Dendritic cell treated with granulocyte-macrophage colony-stimulating factor and Interleukin-4, amounts not matched to agents 40 ng/mL and 50 ng/mL, for 4 days (primary cell): ENCODE measurements at regions not wholly inside any gene's neighbourhood (a gene's known extent, or its start where the extent isn't known, plus 50 kb on each side); places are given as distances from the start of the nearest gene placed in this dataset.

Source experiments
- H3K27ac Mint-ChIP-seq: one replicate; pipeline ENCODE4 v1.8.0; 2022; ENCODE audit warnings: mild to moderate bottlenecking, mixed read lengths
- H3K27me3 Mint-ChIP-seq: one replicate; pipeline ENCODE4 v1.8.0; 2022; ENCODE audit warnings: mild to moderate bottlenecking, mixed read lengths
- H3K36me3 Mint-ChIP-seq: one replicate; pipeline ENCODE4 v1.8.0; 2022; ENCODE audit warnings: low read depth, mixed read lengths
- H3K4me1 Mint-ChIP-seq: one replicate; pipeline ENCODE4 v1.8.0; 2022; ENCODE audit warnings: low read depth, mixed read lengths
- H3K4me3 Mint-ChIP-seq: one replicate; pipeline ENCODE4 v1.8.0; 2022; ENCODE audit warnings: mild to moderate bottlenecking, moderate library complexity, mixed read lengths
- H3K9me3 Mint-ChIP-seq: one replicate; pipeline ENCODE4 v1.8.0; 2022; ENCODE audit warnings: mixed read lengths
- intact Hi-C: fragments of 100-400 bp; cut with micrococcal nuclease; formaldehyde crosslinking; loops from one replicate; pipeline ENCODE4 v1.15.0; 2022

GRCh38 chr5:56356121-56356835 lies 123.1 kb upstream of the ANKRD55 start:
- Mint-ChIP-seq H3K4me1 (peaks cover 5% of the 10 kb centered on the region), H3K4me3 (no peak overlapping the region), H3K27me3 (peaks cover 8% of the 10 kb centered on the region), H3K36me3 (no peaks in the 10 kb centered on the region), H3K27ac (no peak overlapping the region), H3K9me3 (no peaks in the 10 kb centered on the region)
- intact Hi-C loops = no loop called here

- Mint-ChIP-seq H3K4me1 (peaks cover 13% of the 10 kb centered on the region), H3K9me3 (no peaks in the 10 kb centered on the region), H3K27me3 (peaks cover 2% of the 10 kb centered on the region), H3K4me3 (no peak overlapping the region), H3K36me3 (no peaks in the 10 kb centered on the region), H3K27ac (no peak overlapping the region)
- intact Hi-C loops = no loop called here
Observed at GRCh38 chr5:56354836-56355235, 121.7 kb upstream of the ANKRD55 start.

DNA sequence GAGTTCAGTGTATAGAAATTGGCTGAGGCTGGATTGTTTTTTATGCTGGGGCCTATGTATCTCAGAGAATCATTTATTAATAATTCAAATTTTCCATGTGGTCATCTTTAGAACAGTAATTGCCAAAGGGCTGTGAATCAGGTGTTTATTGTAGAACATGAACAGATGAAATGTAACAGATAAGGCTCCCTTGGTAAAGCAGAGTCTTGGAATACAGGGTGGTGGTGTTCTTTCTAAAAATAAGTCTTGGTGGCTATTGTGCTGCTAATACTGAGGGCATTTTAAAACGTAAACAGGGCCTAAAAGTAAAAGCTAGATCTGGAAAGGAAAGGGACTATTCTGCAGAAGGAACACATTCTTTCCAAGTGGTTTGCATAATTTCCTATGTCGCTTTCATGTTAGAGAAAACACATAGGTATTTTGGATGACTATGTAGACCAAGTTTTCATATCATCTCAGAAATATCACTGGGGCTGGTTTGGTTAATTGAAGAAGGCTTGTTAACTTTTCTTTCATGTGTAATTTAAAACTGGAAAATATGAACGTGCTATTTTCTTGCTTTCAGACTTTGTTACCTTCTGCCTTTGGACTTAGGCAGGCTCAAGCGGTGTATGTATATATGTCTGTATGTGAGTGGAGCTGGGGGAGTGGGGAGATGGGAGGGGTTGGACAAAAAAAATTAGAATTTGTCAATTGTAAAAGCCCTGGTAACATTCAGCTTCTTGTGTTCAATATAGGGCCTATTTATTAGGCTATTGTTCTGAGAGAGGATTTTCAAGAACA lies 119.9 kb upstream of the ANKRD55 start:
- intact Hi-C loops = no loop called here
- Mint-ChIP-seq H3K4me1 (peaks cover 19% of the 10 kb centered on the region), H3K36me3 (no peaks in the 10 kb centered on the region), H3K27me3 (peaks cover 2% of the 10 kb centered on the region), H3K9me3 (no peaks in the 10 kb centered on the region), H3K27ac (no peak overlapping the region), H3K4me3 (no peak overlapping the region)

DNA sequence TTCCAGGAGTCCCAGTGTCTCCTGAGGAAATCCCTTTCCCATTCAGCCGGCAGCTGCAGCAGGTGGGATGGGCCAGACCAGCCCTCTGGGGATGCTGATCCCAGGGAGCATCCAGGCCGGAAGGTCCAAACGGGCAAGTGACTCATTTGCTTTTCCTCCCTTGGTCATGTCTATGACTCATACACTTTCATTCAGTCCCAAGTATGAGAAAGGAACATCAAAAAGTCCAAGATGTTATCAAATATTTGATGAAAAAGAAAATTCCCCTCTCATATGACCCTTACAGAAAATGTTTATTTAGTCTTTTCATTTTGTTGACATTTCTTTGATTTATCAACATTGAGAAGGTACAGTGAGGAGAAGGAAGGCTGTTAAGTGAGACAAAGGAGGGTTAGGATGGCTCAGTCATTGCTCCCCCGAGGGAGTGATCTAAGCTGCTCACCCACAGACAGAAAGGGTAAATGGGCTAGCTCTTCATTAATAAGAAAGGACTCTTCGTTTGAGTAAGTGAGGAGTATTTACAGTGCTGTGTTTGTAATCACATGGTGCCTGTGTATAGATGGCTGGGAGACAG lies 117.6 kb upstream of the ANKRD55 start:
- peak overlapping the region; percentile 22 for H3K27ac Mint-ChIP-seq
- no peaks in the 10 kb centered on the region for H3K9me3 Mint-ChIP-seq
- peaks cover 34% of the 10 kb centered on the region for H3K4me1 Mint-ChIP-seq
- no peak overlapping the region for H3K4me3 Mint-ChIP-seq
- intact Hi-C loops = no loop called here
- no peaks in the 10 kb centered on the region for H3K27me3 Mint-ChIP-seq
- no peaks in the 10 kb centered on the region for H3K36me3 Mint-ChIP-seq

DNA sequence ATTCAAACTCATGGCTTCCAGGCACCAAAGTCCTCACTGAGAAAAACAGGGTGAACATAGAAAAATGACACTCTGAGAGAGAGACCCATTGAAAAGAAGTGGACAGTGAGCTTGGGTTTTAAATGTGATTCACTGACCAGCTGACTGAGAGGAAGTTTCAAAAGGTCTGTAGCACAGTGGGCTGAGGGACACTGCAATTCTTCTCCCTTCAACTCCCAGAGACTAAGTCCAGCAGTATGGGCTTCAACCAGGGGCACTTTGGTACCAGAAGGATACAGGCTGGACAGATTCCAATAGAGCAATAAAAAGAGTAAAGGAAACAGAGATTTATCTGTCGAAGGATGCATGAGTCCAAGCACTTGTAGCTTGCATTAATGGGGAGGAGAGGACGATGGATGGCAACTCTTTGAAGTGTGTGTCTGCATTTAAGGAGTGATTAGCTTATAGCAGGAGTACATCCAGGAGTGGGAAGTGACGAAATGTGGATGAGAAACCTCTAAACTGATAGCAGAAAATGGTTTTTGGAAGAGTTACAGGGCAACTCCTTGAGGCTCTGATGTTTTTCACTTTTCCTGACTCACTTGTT lies 117.0 kb upstream of the ANKRD55 start:
- Mint-ChIP-seq H3K27ac (no peak overlapping the region), H3K36me3 (no peaks in the 10 kb centered on the region), H3K4me1 (peaks cover 34% of the 10 kb centered on the region), H3K9me3 (no peaks in the 10 kb centered on the region), H3K27me3 (no peaks in the 10 kb centered on the region), H3K4me3 (no peak overlapping the region)
- intact Hi-C loops = no loop called here

DNA sequence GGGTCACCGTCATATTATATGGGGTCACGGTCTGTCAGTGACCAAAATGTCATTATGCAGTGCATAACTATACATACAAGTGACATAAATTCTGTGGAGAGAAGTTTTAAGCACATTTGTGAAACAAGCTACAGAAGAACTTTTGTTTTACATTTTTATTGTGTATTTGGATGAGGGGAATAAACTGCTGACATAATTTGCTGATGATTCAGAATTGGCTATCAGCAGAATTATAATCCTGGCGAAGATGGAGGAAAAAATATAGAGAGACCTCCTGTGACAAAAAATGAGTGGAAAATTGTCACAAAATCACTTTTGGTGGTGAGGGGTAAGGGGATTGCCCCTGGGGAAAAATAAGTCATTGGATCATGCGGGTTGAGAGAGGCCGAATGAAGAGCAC lies 116.3 kb upstream of the ANKRD55 start:
- no peak overlapping the region for H3K4me3 Mint-ChIP-seq
- peaks cover 34% of the 10 kb centered on the region for H3K4me1 Mint-ChIP-seq
- intact Hi-C loops = no loop called here
- H3K27me3 Mint-ChIP-seq = no peaks in the 10 kb centered on the region
- no peak overlapping the region for H3K27ac Mint-ChIP-seq
- no peaks in the 10 kb centered on the region for H3K9me3 Mint-ChIP-seq
- H3K36me3 Mint-ChIP-seq = no peaks in the 10 kb centered on the region

DNA sequence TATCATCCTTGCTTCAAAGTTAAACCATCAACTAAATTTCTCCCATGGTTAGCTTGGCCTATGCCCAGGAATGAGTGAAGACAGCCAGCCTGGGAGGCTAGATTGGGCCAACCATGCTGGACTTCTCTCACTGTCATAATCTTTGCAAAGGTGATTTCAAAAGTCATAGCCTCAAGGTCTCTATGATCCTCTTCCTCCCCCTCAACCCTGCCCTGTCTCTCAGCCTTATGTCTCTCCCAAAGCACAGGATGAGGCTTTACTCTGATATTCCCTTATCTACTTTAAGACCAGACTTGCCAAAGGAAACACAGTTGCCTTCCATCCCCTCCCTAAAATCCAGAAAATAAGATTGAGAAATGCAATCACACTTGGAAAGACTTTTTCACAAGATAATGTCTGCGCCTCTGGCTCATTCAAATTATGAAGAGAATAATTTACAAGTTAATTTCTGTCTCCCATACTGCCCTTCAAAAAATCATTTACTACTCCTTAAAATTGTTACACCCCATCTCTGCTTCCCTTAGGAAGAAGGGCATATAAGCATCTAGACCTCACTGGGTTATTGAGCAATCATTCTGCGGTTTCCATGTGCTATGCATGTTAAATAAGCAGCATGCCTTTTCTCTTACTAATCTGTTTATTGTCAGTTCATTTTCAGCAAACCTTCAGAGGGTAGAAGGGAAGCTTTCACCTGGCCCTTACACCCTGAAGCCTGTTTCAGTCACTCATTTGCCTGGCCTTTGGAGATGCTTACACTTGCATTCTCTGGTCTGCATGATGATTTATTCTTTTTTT lies 113.8 kb upstream of the ANKRD55 start:
- no peaks in the 10 kb centered on the region for H3K9me3 Mint-ChIP-seq
- H3K27me3 Mint-ChIP-seq = peaks cover 2% of the 10 kb centered on the region
- intact Hi-C loops = no loop called here
- H3K4me3 Mint-ChIP-seq = no peak overlapping the region
- no peaks in the 10 kb centered on the region for H3K36me3 Mint-ChIP-seq
- peak overlapping the region; percentile 53 for H3K27ac Mint-ChIP-seq
- H3K4me1 Mint-ChIP-seq = peaks cover 34% of the 10 kb centered on the region

GRCh38 chr5:56346044-56346710 lies 113.0 kb upstream of the ANKRD55 start:
- Mint-ChIP-seq H3K36me3 (no peaks in the 10 kb centered on the region), H3K4me1 (peaks cover 38% of the 10 kb centered on the region), H3K4me3 (no peak overlapping the region), H3K27me3 (peaks cover 2% of the 10 kb centered on the region), H3K9me3 (no peaks in the 10 kb centered on the region), H3K27ac (no peak overlapping the region)
- intact Hi-C loops = no loop called here

GRCh38 chr5:56345352-56345751 lies 112.2 kb upstream of the ANKRD55 start:
- no peaks in the 10 kb centered on the region for H3K9me3 Mint-ChIP-seq
- no peak overlapping the region for H3K27ac Mint-ChIP-seq
- H3K4me3 Mint-ChIP-seq = no peak overlapping the region
- intact Hi-C loops = no loop called here
- H3K36me3 Mint-ChIP-seq = no peaks in the 10 kb centered on the region
- peaks cover 32% of the 10 kb centered on the region for H3K4me1 Mint-ChIP-seq
- peaks cover 2% of the 10 kb centered on the region for H3K27me3 Mint-ChIP-seq

DNA sequence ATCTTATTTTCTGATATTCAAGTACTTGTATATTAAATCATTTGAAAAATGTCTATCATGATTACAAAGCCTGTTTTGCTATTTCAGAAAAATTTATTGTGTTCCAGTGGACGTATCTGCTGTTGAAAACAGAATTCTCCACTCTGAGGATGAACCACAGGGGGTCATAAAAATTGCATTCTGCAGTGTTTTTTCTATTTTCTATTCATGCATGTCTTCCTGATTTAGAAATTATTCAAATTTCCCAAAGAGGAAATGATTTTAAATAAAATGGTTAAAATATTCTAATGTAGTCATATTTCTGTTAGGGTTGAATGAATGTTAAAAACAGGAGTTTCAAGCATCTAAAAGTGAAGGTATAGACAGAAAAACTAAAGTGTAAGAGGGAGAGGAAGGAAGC lies 111.5 kb upstream of the ANKRD55 start:
- Mint-ChIP-seq H3K4me3 (no peak overlapping the region), H3K36me3 (no peaks in the 10 kb centered on the region), H3K4me1 (peaks cover 24% of the 10 kb centered on the region), H3K9me3 (peaks cover 6% of the 10 kb centered on the region), H3K27me3 (peaks cover 2% of the 10 kb centered on the region), H3K27ac (no peak overlapping the region)
- intact Hi-C loops = no loop called here

GRCh38 chr5:56343988-56344387 lies 110.9 kb upstream of the ANKRD55 start:
- intact Hi-C loops = no loop called here

DNA sequence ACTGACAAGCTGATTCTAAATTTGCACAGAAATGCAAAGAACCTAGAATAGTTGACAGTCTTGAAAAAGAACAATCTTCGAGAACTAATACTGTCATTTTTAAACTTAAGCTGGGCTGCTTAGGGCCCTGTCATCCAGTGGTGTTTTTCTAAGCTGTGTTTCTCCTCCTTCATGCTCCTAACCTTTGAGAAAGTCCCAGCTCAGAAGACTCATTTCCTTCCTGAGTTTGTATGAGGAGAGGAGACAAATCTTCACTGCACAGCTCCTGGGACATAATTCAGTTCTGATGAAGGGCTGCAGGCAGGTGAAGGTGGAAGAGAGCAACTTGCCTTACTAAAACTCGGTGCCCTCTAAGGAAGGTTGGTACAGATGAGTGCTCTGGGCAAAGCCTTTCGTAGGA lies 109.5 kb upstream of the ANKRD55 start:
- peaks cover 2% of the 10 kb centered on the region for H3K27me3 Mint-ChIP-seq
- H3K4me1 Mint-ChIP-seq = peaks cover 24% of the 10 kb centered on the region
- H3K4me3 Mint-ChIP-seq = no peak overlapping the region
- H3K36me3 Mint-ChIP-seq = no peaks in the 10 kb centered on the region
- no peak overlapping the region for H3K27ac Mint-ChIP-seq
- intact Hi-C loops = no loop called here
- peaks cover 17% of the 10 kb centered on the region for H3K9me3 Mint-ChIP-seq

More at GRCh38 chr5:56343988-56344387, 110.9 kb upstream of the ANKRD55 start:
- Mint-ChIP-seq H3K4me1 (peaks cover 20% of the 10 kb centered on the region), H3K36me3 (no peaks in the 10 kb centered on the region), H3K4me3 (no peak overlapping the region), H3K27me3 (peaks cover 2% of the 10 kb centered on the region), H3K27ac (no peak overlapping the region), H3K9me3 (peaks cover 8% of the 10 kb centered on the region)
